ENCODE measurements at regions not wholly inside any gene's neighbourhood (a gene's known extent, or its start where the extent isn't known, plus 50 kb on each side); places are given as distances from the start of the nearest gene placed in this dataset.
A peak's percentile ranks its signal among the peaks of the same experiment; 100 is the strongest.

- H3K9me3 ChIP-seq = no peaks in the 10 kb centered on the region
- in situ Hi-C loops (cut with MboI; ENCODE audit: low pct_ligation_motif_present in 1 of 4, low pct_unique_long_range_greater_than_20kb in 1 of 4, low sequenced_read_pairs in 3 of 4) = no loop called here
- H3K4me3 ChIP-seq = no peak overlapping the region
- H3K4me1 ChIP-seq = no peaks in the 10 kb centered on the region
- TF ChIP-seq POLR2AphosphoS5 (IDR thresholded peaks at IDR 0.05) = no peak
- TF ChIP-seq EP300 (IDR thresholded peaks at IDR 0.05; ENCODE audit: low read depth) = no peak
- TF ChIP-seq CTCF (IDR thresholded peaks at IDR 0.05) = no peak
- TF ChIP-seq POLR2A (IDR thresholded peaks at IDR 0.05) = no peak
- H3K27me3 ChIP-seq = no peaks in the 10 kb centered on the region
- intact Hi-C loops (cut with DNase I; ENCODE audit: low total_unique reads) = no loop called here
- no peak for DNase-seq
- no peak overlapping the region for H3K27ac ChIP-seq
- H3K36me3 ChIP-seq = no peaks in the 10 kb centered on the region
- WGBS, 2 donors (ENCODE audit: low coverage in 1 of 2) = 73 to 88% methylated on average over 5 of the region's 5 CpGs
Observed at GRCh38 chr4:17352357-17352756, 159.5 kb downstream of the QDPR start.

GRCh38 chr4:17347445-17347844 lies 164.4 kb downstream of the QDPR start:
- no peak for DNase-seq
- Histone ChIP-seq H3K27ac (no peak overlapping the region), H3K4me3 (no peak overlapping the region), H3K36me3 (no peaks in the 10 kb centered on the region), H3K9me3 (no peaks in the 10 kb centered on the region), H3K27me3 (no peaks in the 10 kb centered on the region), H3K4me1 (no peaks in the 10 kb centered on the region)
- TF ChIP-seq CTCF (IDR thresholded peaks at IDR 0.05) (peak; percentile 17 to 35 (median 21)), EP300 (IDR thresholded peaks at IDR 0.05; ENCODE audit: low read depth) (no peak)
- in situ Hi-C loops (cut with MboI; ENCODE audit: low pct_ligation_motif_present in 1 of 4, low pct_unique_long_range_greater_than_20kb in 1 of 4, low sequenced_read_pairs in 3 of 4) (loop anchor here in 1 of 4 donors (25.0 kb wide), 1 partner anchor 1060 kb away; no protein-coding TSS in a partner anchor), intact Hi-C loops (cut with DNase I; ENCODE audit: low total_unique reads) (no loop called here)
- 46 to 54% methylated on average over 2 of the region's 2 CpGs for WGBS, 2 donors (ENCODE audit: low coverage in 1 of 2)

GRCh38 chr4:17339376-17339775 lies 172.5 kb downstream of the QDPR start:
- Histone ChIP-seq H3K9me3 (no peaks in the 10 kb centered on the region), H3K27me3 (no peaks in the 10 kb centered on the region), H3K36me3 (no peaks in the 10 kb centered on the region), H3K27ac (no peak overlapping the region), H3K4me1 (no peaks in the 10 kb centered on the region), H3K4me3 (no peak overlapping the region)
- 52 to 61% methylated on average over 2 of the region's 2 CpGs for WGBS, 2 donors (ENCODE audit: low coverage in 1 of 2)
- DNase-seq = no peak
- intact Hi-C loops (cut with DNase I; ENCODE audit: low total_unique reads) = no loop called here
- in situ Hi-C loops (cut with MboI; ENCODE audit: low pct_ligation_motif_present in 1 of 4, low pct_unique_long_range_greater_than_20kb in 1 of 4, low sequenced_read_pairs in 3 of 4) = loop anchor here in 1 of 4 donors (25.0 kb wide), 1 partner anchor 1052 kb away; no protein-coding TSS in a partner anchor
- TF ChIP-seq CTCF (IDR thresholded peaks at IDR 0.05) = no peak
- TF ChIP-seq EP300 (IDR thresholded peaks at IDR 0.05; ENCODE audit: low read depth) = no peak
- no peak for TF ChIP-seq POLR2AphosphoS5 (IDR thresholded peaks at IDR 0.05)
- TF ChIP-seq POLR2A (IDR thresholded peaks at IDR 0.05) = no peak

- Histone ChIP-seq H3K27ac (no peak overlapping the region), H3K9me3 (no peaks in the 10 kb centered on the region), H3K27me3 (no peaks in the 10 kb centered on the region), H3K36me3 (no peaks in the 10 kb centered on the region), H3K4me3 (no peak overlapping the region), H3K4me1 (no peaks in the 10 kb centered on the region)
- in situ Hi-C loops (cut with MboI; ENCODE audit: low pct_ligation_motif_present in 1 of 4, low pct_unique_long_range_greater_than_20kb in 1 of 4, low sequenced_read_pairs in 3 of 4) (loop anchor here in 1 of 4 donors (25.0 kb wide), 1 partner anchor 1050 kb away; no protein-coding TSS in a partner anchor), intact Hi-C loops (cut with DNase I; ENCODE audit: low total_unique reads) (no loop called here)
- TF ChIP-seq POLR2A (IDR thresholded peaks at IDR 0.05) (no peak), EP300 (IDR thresholded peaks at IDR 0.05; ENCODE audit: low read depth) (no peak), POLR2AphosphoS5 (IDR thresholded peaks at IDR 0.05) (no peak), CTCF (IDR thresholded peaks at IDR 0.05) (no peak)
- no peak for DNase-seq
- 55 to 57% methylated on average over 1 of the region's 1 CpG for WGBS, 2 donors (ENCODE audit: low coverage in 1 of 2)
Observed at GRCh38 chr4:17336986-17337385, 174.9 kb downstream of the QDPR start.
